DND-41 (cell line): ENCODE measurements at regions not wholly inside any gene's neighbourhood (a gene's known extent, or its start where the extent isn't known, plus 50 kb on each side); places are given as distances from the start of the nearest gene placed in this dataset.

Source experiments
- ATAC-seq: fragments of 200-7000 bp; cut with Tn5 transposase; 3 replicates; pipeline ENCODE4 v1.9.1; 2021; ENCODE audit warnings: low read depth; ENCODE audit not compliant: insufficient read depth
- DNase-seq: peaks from one replicate; pipeline ENCODE4 v3.0.0-alpha.2; 2020
- H2AFZ ChIP-seq: 2 replicates; pipeline ENCODE4 v1.6.0; 2012; ENCODE audit warnings: low read depth, low read length
- H3K27ac ChIP-seq: 2 replicates; pipeline ENCODE4 v1.5.1; 2012; ENCODE audit warnings: low read length, inconsistent platforms
- H3K27me3 ChIP-seq: fragments of 200-600 bp; sonication (generic); 2 replicates; pipeline ENCODE4 v1.6.0; 2012; ENCODE audit warnings: low read length, mild to moderate bottlenecking, inconsistent platforms; ENCODE audit not compliant: insufficient read depth, poor library complexity
- H3K36me3 ChIP-seq: 2 replicates; pipeline ENCODE4 v1.5.1; 2012; ENCODE audit warnings: low read length, inconsistent platforms; ENCODE audit not compliant: insufficient read depth
- H3K4me1 ChIP-seq: 2 replicates; pipeline ENCODE4 v1.5.1; 2012; ENCODE audit warnings: mild to moderate bottlenecking, low read length; ENCODE audit not compliant: insufficient read depth
- H3K4me2 ChIP-seq: 2 replicates; pipeline ENCODE4 v1.6.0; 2012; ENCODE audit warnings: mild to moderate bottlenecking, moderate library complexity, low read length, inconsistent platforms; ENCODE audit not compliant: insufficient read depth
- H3K4me3 ChIP-seq, 2 experiments: fragments of 200-600 bp in 1 of 2; shearing (Covaris generic) in 1 of 2; 2 replicates each; pipeline ENCODE4 v1.5.1; 2012 to 2016; ENCODE audit warnings: inconsistent platforms in 2 of 2, low read length in 2 of 2, mild to moderate bottlenecking in 2 of 2, low read depth in 1 of 2, moderate library complexity in 1 of 2
- H3K79me2 ChIP-seq: 2 replicates; pipeline ENCODE4 v1.6.0; 2012; ENCODE audit warnings: low read length, inconsistent platforms; ENCODE audit not compliant: insufficient read depth
- H3K9ac ChIP-seq: 2 replicates; pipeline ENCODE4 v1.6.0; 2012; ENCODE audit warnings: low read depth, mild to moderate bottlenecking, inconsistent platforms, low read length, moderate library complexity
- H3K9me3 ChIP-seq: 2 replicates; pipeline ENCODE4 v1.5.1; 2012; ENCODE audit warnings: low read length, moderate library complexity, mild to moderate bottlenecking, inconsistent platforms; ENCODE audit not compliant: insufficient read depth, severe bottlenecking
- H4K20me1 ChIP-seq: 2 replicates; pipeline ENCODE4 v1.6.0; 2012; ENCODE audit warnings: low read length; ENCODE audit not compliant: insufficient read depth
- EZH2 ChIP-seq: IDR thresholded peaks from 3 replicates; pipeline ENCODE4 v1.6.1; 2012; ENCODE audit warnings: borderline replicate concordance, low read depth, mild to moderate bottlenecking, moderate library complexity, low read length, inconsistent platforms; ENCODE audit not compliant: severe bottlenecking
- TF ChIP-seq, protein P1 (sequence below): IDR thresholded peaks from 2 replicates; pipeline ENCODE4 v1.5.1; 2012; ENCODE audit warnings: borderline replicate concordance, low read length, moderate library complexity, mild to moderate bottlenecking; ENCODE audit not compliant: poor library complexity, severe bottlenecking; ENCODE audit errors: extremely low read depth

DNA sequence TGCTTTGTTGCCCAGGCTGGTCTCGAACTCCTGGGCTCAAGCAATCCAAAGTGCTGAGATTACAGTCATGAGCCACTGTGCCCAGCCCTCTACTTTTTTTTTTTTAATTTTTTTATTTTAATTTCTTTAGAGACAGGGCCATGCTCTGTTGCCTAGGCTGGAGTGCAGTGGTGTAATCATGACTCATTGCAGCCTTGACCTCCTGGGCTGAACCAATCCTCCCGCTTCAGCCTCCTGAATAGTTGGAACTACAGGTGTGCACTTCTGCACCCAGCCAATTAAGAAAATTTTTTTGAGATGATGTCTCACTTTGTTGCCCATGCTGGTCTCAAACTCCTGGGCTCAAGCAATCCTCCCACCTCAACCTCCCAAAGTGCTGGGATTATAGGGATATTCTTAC, 528.6 kb downstream of the GATA3 start:
- no peak for DNase-seq

DNA sequence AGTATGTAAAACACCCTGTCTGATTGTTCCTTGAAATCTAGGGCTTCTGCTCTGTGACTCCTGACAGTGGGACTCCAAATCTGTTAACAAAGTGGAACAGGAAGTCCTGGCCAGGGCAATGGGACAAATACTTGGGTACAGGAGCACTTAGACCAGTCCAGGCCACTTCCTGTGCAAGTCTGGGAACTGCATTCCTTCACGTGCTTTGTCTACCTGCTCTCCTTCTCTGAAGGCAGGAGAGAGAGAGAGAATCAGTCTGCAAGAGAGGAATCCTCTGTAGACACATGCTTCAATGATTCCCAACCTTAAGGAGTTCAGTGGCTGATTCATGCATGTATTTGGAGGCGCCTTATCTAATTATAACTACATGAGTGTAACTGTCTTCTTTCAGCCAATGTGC, 530.2 kb downstream of the GATA3 start:
- Histone ChIP-seq H2AFZ (no peak overlapping the region), H3K9me3 (no peaks in the 10 kb centered on the region), H3K27ac (no peak overlapping the region), H3K9ac (no peak overlapping the region), H3K4me3 (no peak overlapping the region), H3K27me3 (no peaks in the 10 kb centered on the region), H3K79me2 (no peaks in the 10 kb centered on the region), H4K20me1 (no peaks in the 10 kb centered on the region), H3K36me3 (no peaks in the 10 kb centered on the region), H3K4me1 (no peaks in the 10 kb centered on the region), H3K4me2 (no peak overlapping the region)
- TF ChIP-seq, protein P1, sequence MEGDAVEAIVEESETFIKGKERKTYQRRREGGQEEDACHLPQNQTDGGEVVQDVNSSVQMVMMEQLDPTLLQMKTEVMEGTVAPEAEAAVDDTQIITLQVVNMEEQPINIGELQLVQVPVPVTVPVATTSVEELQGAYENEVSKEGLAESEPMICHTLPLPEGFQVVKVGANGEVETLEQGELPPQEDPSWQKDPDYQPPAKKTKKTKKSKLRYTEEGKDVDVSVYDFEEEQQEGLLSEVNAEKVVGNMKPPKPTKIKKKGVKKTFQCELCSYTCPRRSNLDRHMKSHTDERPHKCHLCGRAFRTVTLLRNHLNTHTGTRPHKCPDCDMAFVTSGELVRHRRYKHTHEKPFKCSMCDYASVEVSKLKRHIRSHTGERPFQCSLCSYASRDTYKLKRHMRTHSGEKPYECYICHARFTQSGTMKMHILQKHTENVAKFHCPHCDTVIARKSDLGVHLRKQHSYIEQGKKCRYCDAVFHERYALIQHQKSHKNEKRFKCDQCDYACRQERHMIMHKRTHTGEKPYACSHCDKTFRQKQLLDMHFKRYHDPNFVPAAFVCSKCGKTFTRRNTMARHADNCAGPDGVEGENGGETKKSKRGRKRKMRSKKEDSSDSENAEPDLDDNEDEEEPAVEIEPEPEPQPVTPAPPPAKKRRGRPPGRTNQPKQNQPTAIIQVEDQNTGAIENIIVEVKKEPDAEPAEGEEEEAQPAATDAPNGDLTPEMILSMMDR, result no peak
- no peak for TF ChIP-seq EZH2
- ATAC-seq, result no peak
- no peak for DNase-seq

More for the DNA sequence above, 528.6 kb downstream of the GATA3 start:
- no peaks in the 10 kb centered on the region for H4K20me1 ChIP-seq
- H3K4me2 ChIP-seq, result no peak overlapping the region
- no peaks in the 10 kb centered on the region for H3K4me1 ChIP-seq
- no peak overlapping the region for H3K4me3 ChIP-seq
- H3K27ac ChIP-seq, result no peak overlapping the region
- TF ChIP-seq, protein P1, result no peak
- TF ChIP-seq EZH2, result no peak
- H3K27me3 ChIP-seq, result no peaks in the 10 kb centered on the region
- no peak overlapping the region for H2AFZ ChIP-seq
- no peaks in the 10 kb centered on the region for H3K9me3 ChIP-seq
- no peak overlapping the region for H3K9ac ChIP-seq
- no peak for ATAC-seq
- no peaks in the 10 kb centered on the region for H3K79me2 ChIP-seq
- H3K36me3 ChIP-seq, result no peaks in the 10 kb centered on the region

DNA sequence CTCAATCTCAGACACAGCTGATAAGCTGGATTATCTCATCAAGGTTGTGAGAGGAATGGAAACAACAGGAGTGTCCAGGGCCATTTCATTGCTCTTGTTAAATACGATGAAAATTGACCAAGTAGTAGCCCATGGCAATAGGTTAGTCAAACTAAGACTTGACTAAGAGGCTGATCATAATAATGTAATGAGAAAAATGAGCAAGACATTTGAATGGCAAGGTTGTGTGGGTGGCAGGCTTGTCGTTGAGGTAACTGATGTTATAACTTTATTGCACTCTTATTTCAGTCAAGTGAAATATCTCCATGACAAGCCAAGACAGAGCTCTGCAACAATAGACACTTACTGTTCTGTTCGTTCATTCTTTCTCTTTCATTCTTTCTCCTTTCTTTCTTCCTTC, 532.0 kb downstream of the GATA3 start:
- no peaks in the 10 kb centered on the region for H3K79me2 ChIP-seq
- H3K4me3 ChIP-seq, result no peak overlapping the region
- no peak overlapping the region for H3K4me2 ChIP-seq
- no peak for ATAC-seq
- no peaks in the 10 kb centered on the region for H3K36me3 ChIP-seq
- H2AFZ ChIP-seq, result no peak overlapping the region
- H3K4me1 ChIP-seq, result peaks cover 12% of the 10 kb centered on the region
- no peak overlapping the region for H3K9ac ChIP-seq
- no peak overlapping the region for H3K27ac ChIP-seq
- no peaks in the 10 kb centered on the region for H4K20me1 ChIP-seq
- H3K27me3 ChIP-seq, result no peaks in the 10 kb centered on the region
- no peak for DNase-seq
- TF ChIP-seq EZH2, result no peak
- TF ChIP-seq, protein P1, result no peak
- no peaks in the 10 kb centered on the region for H3K9me3 ChIP-seq

DNA sequence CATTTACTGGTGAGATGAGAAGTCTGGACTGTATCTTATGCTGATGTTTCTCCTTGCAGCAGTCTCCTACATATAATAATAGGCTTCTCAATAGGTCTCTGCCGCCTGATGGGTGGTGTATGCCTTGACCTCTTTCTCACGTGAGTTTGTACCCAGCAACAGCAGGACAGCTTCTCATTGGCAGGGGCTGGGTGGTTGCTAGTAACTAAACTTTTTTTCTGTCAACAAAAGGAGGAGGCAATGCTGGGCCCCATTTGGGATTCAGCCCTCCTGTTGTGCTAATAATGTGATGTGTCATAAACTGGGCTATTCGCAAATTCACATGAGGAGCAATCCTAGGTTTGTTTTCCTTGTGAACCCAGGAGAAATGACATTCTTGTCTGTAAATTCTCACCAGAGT, 533.6 kb downstream of the GATA3 start:
- Histone ChIP-seq H4K20me1 (no peaks in the 10 kb centered on the region), H3K4me1 (peaks cover 19% of the 10 kb centered on the region), H3K4me2 (no peak overlapping the region), H3K27me3 (no peaks in the 10 kb centered on the region), H3K4me3 (no peak overlapping the region), H3K79me2 (no peaks in the 10 kb centered on the region), H3K36me3 (no peaks in the 10 kb centered on the region), H3K9ac (no peak overlapping the region), H3K27ac (no peak overlapping the region), H3K9me3 (no peaks in the 10 kb centered on the region), H2AFZ (no peak overlapping the region)
- no peak for DNase-seq
- TF ChIP-seq EZH2, result no peak
- TF ChIP-seq, protein P1, result no peak
- ATAC-seq, result no peak
